ENCODE measurements at regions not wholly inside any gene's neighbourhood (a gene's known extent, or its start where the extent isn't known, plus 50 kb on each side); places are given as distances from the start of the nearest gene placed in this dataset.

DNA sequence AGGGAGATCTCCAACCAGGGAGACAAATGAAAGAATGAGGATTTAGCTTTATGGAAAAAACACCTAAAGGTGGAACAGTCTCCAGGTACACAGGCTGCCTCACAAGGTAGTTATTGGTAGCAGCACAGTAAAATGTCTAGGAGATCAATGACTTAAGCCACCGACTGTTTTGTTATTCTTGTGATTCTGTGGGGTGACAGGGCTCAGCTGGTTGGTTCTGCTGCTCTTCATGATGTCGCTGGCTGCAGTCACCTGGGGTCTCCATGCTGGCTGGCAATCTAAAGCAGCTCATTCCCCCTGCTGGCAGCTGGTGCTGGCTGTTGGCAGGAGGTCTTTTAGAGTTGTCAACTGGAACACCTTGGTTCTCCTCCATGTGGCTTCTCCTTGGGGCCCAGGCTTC, 69.2 kb downstream of the FOXL1 start:
- Mint-ChIP-seq H3K4me1 (peaks cover 22% of the 10 kb centered on the region), H3K4me3 (no peak overlapping the region), H3K36me3 (ENCODE audit: low read depth) (peaks cover 16% of the 10 kb centered on the region), H3K27ac (no peak overlapping the region), H3K9me3 (peaks cover 24% of the 10 kb centered on the region), H3K27me3 (ENCODE audit: low read depth, poor library complexity) (peaks cover 31% of the 10 kb centered on the region)
- TF ChIP-seq, protein P1, sequence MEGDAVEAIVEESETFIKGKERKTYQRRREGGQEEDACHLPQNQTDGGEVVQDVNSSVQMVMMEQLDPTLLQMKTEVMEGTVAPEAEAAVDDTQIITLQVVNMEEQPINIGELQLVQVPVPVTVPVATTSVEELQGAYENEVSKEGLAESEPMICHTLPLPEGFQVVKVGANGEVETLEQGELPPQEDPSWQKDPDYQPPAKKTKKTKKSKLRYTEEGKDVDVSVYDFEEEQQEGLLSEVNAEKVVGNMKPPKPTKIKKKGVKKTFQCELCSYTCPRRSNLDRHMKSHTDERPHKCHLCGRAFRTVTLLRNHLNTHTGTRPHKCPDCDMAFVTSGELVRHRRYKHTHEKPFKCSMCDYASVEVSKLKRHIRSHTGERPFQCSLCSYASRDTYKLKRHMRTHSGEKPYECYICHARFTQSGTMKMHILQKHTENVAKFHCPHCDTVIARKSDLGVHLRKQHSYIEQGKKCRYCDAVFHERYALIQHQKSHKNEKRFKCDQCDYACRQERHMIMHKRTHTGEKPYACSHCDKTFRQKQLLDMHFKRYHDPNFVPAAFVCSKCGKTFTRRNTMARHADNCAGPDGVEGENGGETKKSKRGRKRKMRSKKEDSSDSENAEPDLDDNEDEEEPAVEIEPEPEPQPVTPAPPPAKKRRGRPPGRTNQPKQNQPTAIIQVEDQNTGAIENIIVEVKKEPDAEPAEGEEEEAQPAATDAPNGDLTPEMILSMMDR (IDR thresholded peaks at IDR 0.05), result no peak
- DNase-seq, result no peak

DNA sequence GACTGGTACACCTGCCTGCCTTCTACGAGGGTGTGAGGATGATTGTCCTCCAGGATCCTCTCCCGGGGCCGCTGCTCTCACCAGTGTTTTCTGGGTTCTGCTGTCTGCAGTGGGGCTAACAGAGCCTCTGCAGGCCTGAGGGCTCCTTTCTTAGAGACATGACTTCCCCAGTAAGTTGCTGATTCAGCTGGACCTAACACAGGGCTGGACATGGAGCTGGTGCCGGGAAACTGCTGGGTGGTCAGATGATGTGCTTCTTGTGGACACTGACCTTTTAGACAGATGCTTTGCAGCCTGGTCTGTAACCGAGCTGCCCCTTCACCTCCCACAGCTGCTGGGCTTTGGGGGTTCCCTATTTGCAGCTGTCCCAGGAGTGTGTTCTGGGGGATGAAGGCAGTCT, 71.5 kb downstream of the FOXL1 start:
- DNase-seq, result no peak
- peak overlapping the region; percentile 30 for H3K4me3 Mint-ChIP-seq
- H3K27me3 Mint-ChIP-seq (ENCODE audit: low read depth, poor library complexity), result peaks cover 32% of the 10 kb centered on the region
- H3K36me3 Mint-ChIP-seq (ENCODE audit: low read depth), result peaks cover 16% of the 10 kb centered on the region
- H3K9me3 Mint-ChIP-seq, result peaks cover 31% of the 10 kb centered on the region
- peak overlapping the region; percentile 76 for H3K27ac Mint-ChIP-seq
- peaks cover 38% of the 10 kb centered on the region for H3K4me1 Mint-ChIP-seq
- TF ChIP-seq, protein P1 (IDR thresholded peaks at IDR 0.05), result no peak

DNA sequence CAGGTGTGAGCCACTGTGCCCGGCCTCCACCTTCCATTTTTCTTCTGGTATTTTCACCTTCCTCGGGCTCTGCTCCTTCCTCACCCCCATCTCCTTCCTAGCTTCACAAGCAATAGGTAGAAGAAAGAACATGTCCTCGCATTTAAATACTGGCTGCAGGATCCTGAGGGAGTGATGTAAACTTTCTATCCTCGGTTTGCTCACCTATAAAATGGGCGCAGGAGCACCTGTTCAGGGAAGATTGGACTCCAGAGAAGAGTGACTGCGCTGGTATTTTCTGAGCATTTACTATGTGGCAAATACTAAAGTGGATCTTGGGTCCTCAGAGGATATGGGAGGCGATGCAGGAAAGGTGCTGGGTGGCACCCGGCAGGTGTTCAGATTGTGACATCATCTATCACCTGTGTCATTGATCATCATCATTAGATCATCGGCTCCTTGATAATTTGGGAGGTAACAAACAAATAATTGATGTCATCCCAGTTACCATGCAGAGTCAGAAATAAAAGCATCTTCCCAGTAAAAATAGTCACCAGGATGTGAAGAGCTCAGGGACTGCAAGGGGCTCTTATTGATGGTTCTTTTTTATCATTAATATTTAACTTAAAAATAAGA, 72.8 kb downstream of the FOXL1 start:
- no peak for DNase-seq
- TF ChIP-seq, protein P1 (IDR thresholded peaks at IDR 0.05), result no peak
- Mint-ChIP-seq H3K27ac (no peak overlapping the region), H3K9me3 (peaks cover 36% of the 10 kb centered on the region), H3K4me3 (no peak overlapping the region), H3K4me1 (peaks cover 38% of the 10 kb centered on the region), H3K27me3 (ENCODE audit: low read depth, poor library complexity) (peaks cover 25% of the 10 kb centered on the region), H3K36me3 (ENCODE audit: low read depth) (peaks cover 16% of the 10 kb centered on the region)

DNA sequence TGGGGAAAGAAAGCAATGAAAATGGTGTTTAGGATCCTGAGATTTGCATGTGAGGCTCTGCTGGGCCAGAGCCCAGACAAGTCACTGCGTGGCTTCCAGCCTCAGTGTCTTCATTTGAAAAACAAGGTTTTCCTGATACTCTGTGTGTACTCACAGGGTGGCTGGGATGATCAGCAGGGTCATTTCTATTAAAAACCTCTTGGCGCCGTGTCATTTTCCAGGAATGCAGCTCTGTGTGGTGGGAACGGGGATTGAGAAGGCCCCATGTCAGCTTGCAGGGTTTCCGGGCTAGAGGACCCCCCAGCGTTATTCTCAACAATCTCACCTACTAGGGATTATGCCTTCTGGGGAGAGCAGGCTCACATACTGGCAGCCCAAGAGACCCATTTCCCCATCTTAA, 73.5 kb downstream of the FOXL1 start:
- TF ChIP-seq, protein P1 (IDR thresholded peaks at IDR 0.05), result no peak
- peaks cover 38% of the 10 kb centered on the region for H3K4me1 Mint-ChIP-seq
- peaks cover 15% of the 10 kb centered on the region for H3K36me3 Mint-ChIP-seq (ENCODE audit: low read depth)
- H3K27me3 Mint-ChIP-seq (ENCODE audit: low read depth, poor library complexity), result peaks cover 22% of the 10 kb centered on the region
- peaks cover 40% of the 10 kb centered on the region for H3K9me3 Mint-ChIP-seq
- DNase-seq, result no peak
- no peak overlapping the region for H3K4me3 Mint-ChIP-seq
- no peak overlapping the region for H3K27ac Mint-ChIP-seq

DNA sequence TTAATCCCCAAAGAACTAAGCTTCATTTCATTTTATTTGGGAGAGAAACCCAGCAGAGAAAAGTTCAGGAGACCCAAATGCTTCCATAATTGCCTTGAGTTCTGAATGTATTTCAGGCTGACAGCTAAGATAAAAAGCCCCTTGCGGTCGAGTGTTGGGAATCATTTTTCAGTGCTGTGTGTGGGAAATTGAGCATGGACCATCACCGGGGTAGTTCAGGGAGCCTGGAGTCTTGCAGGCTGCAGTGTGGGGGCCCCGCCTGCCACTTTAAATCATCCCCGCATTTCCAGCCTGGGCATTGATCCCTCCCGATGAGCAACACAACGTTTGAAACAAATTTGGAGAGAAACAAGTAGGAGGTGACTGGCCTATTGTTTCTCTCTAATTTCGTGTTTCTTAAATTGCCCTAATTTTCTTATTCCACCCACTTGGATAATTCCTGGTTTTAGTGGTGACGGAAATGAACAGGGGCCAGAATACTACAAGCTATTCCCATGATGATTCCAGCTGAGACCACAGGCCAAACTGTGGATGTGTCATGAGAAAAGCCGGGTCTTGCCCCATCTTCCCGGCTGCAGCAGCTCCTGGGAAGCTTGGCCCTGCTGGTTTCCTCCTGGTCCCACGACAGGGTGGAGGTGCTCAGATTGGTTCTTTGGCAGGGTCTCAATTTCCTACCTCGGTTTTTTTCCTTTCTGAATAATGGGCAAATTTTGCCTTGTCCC, 75.1 kb downstream of the FOXL1 start:
- H3K4me3 Mint-ChIP-seq, result no peak overlapping the region
- peaks cover 25% of the 10 kb centered on the region for H3K27me3 Mint-ChIP-seq (ENCODE audit: low read depth, poor library complexity)
- peaks cover 38% of the 10 kb centered on the region for H3K4me1 Mint-ChIP-seq
- H3K27ac Mint-ChIP-seq, result no peak overlapping the region
- TF ChIP-seq, protein P1 (IDR thresholded peaks at IDR 0.05), result no peak
- H3K36me3 Mint-ChIP-seq (ENCODE audit: low read depth), result no peaks in the 10 kb centered on the region
- no peak for DNase-seq
- peaks cover 28% of the 10 kb centered on the region for H3K9me3 Mint-ChIP-seq

DNA sequence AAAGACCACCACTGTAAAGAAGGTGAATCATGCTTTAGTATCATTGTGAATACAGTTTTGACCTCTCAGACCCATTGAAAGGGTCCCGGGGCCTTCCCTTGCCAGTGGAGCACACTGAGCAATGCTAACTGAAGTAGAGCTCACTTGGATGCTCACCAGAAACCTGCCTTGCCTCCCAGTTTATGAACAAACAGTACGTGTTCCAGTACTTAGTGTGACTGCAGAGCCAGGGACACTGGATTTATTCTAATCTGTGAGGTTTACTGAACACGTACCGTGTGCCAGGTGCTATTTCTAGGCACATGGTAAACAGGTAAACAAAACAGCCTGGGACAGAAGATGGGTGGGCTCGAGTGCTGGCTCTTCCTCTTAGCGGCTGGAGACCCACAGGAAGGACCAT, 79.6 kb downstream of the FOXL1 start:
- H3K9me3 Mint-ChIP-seq, result peaks cover 44% of the 10 kb centered on the region
- peaks cover 38% of the 10 kb centered on the region for H3K27me3 Mint-ChIP-seq (ENCODE audit: low read depth, poor library complexity)
- H3K27ac Mint-ChIP-seq, result no peak overlapping the region
- peaks cover 29% of the 10 kb centered on the region for H3K4me1 Mint-ChIP-seq
- TF ChIP-seq, protein P1 (IDR thresholded peaks at IDR 0.05), result no peak
- H3K36me3 Mint-ChIP-seq (ENCODE audit: low read depth), result peaks cover 22% of the 10 kb centered on the region
- DNase-seq, result no peak
- H3K4me3 Mint-ChIP-seq, result no peak overlapping the region

Measured in nephron progenitor cell (in vitro differentiated cells).